HG02852 (cell line): ENCODE measurements at regions not wholly inside any gene's neighbourhood (a gene's known extent, or its start where the extent isn't known, plus 50 kb on each side); places are given as distances from the start of the nearest gene placed in this dataset.
A peak's percentile ranks its signal among the peaks of the same experiment; 100 is the strongest.

Source experiments
- ATAC-seq: cut with Tn5 transposase; IDR thresholded peaks from one replicate; pipeline ENCODE4 v1.9.1; 2021; ENCODE audit warnings: mild to moderate bottlenecking, moderate library complexity; ENCODE audit not compliant: unreplicated experiment

DNA sequence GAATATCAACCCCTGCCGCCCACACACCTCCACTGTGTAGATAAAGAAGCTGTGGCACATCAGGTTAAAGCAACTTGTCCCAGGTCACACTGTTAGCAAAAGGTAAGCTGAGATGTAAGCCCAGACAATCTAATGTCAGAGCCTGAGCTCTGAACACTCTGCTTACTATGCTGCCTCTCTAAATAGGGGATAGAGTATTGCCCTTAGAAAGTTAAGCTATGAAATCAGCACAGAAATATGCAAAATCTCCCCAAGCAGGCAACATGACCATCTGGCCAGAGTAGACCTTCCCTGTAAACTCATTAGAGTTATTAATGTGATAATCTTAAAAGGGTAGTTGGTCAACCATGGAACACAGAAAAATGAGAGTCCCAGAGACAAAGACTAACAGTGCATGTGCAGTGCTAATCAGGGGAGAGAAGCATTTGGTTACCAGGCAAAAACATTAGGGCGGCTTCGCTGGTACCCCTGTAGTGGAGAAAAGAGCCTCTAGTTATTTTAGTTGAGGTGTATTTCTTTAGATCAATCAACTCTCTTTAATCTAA, 171.0 kb downstream of the BTG1 start:
- no peak for ATAC-seq

DNA sequence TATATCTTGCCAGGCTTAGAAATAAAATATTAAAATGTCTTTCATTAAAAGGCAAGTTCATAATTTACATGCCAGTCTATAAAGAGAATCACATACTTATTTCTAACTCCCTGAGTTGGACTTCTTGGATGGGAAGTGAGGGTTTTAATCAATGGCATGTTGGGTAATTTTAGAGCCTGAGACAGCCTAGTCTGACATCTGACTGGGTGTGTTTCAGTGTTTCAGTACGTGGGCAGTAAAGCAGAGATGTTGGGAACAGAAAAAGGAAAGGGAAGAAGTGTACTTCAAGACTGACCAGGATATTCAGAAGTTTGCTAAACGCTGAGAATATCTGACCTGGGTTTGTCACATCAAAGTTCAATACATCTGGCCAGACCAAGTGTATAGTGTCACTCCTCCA, 171.8 kb downstream of the BTG1 start:
- ATAC-seq: no peak

DNA sequence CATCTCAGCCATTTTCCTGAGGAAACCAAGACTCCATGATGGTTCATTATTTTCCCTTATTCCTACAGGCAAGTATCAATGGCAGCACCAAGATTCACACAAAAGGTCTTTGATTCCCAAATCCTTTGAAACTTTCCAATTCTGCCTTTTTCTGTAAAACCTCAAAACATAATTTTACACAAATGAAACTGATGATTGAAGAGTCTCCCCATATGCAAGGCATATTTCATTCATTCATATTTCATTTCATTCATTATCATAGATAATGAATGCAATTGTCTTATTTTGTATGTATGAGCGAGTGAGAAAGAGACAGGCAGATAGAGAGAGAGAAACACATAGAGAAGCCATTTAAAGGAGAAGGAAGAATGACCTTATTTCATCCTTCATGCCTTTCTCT, 172.8 kb downstream of the BTG1 start:
- ATAC-seq: no peak

DNA sequence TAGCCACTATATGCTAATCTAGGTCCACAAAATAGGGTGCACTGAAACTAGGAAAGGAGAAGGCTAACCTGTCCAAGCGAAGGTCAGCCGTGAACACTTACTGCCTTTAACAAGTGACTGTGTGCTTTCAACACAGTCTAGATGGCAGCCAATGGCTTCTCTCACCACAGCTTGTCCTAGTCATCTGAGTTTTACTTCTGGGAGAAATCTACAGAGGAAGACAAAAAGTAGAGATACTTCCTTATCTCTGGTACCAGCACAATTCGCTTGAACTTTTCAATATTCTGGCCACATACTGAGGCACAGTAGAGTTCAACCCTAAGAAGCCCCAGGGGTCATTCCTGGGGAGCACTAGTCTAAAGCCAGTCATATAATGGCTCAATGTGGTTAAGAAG, 176.9 kb downstream of the BTG1 start:
- no peak for ATAC-seq

DNA sequence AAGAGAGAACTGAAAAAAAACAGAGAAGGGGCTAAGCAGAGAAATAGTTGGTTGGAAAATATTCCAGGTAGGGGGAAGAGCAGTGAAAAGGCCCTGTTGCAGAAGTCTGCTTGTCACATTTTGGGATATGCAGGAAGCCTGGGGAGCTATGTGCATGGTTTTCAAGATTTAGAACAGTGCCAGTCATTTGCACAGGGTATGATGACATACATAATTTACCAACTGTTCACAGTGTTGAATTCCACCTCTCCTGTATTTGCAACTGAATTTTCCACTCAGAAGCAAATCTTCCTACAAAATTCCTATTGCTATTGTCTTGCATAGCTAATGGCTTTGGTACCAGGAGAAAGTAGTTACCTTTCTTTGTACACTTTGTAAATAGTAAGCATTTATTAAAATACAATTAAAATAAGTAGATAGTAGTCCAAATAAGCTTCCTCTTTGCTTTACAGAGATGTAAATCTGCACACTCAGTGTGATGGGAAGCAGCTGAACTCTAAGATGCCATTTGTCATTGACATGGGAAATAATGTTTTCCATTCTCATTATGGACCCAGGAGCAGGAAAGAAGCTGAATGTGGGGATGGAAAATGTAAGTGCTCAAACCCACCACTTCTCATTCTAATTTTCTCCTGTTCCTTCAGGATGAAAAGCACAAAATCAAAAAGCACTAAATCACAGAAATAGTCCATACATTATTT, 177.4 kb downstream of the BTG1 start:
- ATAC-seq: no peak

DNA sequence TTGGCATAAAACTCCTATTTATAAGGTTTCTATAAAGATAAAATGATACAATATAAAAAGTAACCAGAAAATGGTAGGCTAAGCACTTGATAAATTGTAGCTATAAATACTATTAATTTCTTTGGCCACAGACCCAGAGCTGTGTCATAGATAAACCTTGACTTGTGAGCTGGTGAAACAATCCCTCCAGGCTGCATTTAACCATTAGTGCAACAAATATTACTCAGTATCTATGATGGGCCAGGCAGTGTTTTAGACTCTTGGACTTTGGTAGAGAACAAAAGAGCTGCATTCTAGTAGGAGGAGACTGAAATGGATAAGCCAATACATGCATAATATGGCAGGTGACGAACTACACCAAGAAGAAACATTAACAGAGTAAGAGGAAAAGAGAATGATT, 178.1 kb downstream of the BTG1 start:
- ATAC-seq: no peak

DNA sequence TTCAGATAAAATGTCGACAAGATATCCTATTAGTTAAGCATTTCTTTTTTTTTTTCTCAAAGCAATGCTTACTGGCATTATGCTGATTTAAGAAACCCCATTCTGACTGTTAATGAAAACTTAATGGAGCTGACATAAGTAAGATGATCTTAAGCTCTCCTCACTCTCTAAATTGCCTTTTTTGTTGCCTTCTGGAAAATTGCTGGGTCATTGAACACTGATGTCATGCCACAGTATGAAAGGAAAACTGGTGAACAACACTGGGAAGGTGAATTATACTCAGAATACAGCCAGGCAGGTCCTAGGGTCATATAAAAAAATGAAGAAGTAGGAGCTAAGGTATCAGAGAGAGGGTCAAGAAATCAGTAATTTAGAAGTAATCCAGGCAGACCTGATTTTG, 179.9 kb downstream of the BTG1 start:
- ATAC-seq: no peak

DNA sequence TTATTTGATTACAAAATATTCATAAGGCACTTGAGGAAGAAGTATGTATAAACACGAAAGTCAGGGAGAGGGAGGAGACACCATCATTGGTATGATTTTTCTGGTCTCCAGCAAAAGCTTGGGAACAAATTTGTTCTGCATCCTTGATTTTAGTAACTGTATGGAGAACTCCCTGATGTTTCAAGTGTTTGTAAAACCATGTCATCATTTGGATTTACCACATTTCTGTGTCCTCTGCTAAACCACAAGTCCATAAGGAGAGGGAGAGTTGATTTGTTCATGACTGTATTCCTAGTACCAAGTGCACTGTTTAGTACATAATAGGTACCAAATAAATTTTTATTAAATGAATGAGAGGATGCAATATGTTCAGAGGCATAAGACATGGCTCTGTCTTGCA, 181.1 kb downstream of the BTG1 start:
- ATAC-seq: no peak

DNA sequence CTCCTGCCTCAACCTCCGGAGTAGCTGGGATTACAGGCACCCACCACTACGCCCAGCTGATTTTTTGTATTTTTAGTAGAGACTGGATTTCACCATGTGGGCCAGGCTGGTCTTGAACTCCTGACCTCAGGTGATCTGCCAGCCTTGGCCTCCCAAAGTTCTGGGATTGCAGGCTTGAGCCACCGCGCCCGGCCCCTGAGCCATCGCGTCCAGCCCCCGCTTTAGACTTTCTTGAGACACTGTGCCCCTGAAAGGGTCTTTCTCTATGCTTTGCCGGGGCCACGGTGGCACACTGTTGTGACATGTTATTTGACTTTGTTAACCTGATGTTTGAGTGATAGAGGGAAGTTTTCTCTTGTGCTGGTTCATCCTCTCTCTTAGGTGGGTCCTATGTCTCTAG, 186.4 kb downstream of the BTG1 start:
- no peak for ATAC-seq

DNA sequence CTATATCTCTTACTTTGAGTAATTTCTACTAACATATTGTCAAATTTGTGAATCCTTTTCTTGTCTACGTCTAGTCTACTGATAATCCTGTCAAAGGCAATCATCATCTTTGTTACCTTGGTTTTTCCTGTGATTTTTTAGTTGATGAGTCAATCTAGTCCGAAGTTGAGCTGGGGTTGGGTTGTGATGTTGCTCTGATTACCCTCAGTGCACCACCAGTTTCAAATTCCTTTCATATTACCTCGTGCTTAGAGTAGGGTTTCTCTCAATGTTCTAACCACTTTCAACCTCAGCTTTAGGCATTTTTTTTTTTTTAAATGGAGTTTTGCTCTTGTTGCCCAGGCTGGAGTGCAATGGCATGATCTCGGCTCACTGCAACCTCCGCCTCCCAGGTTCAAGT, 186.8 kb downstream of the BTG1 start:
- ATAC-seq: no peak

DNA sequence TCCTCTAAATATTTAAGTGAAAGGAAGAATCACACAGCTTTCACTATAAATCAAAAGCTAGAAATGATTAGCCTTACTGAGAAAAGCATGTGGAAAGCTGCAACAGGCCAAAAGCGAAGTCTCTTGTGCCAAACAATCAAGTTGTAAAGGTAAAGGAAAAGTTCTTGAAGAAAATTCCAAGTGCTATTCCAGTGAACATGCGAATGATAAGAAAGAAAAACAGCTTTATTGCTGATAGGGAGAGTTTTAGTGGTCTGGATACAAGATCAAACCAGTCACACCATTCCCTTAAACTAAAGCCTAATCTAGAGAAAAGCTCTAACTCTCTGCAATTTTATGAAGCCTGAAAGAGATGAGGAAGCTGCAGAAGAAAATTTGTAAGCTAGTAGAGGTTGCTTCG, 190.9 kb downstream of the BTG1 start:
- ATAC-seq: no peak

DNA sequence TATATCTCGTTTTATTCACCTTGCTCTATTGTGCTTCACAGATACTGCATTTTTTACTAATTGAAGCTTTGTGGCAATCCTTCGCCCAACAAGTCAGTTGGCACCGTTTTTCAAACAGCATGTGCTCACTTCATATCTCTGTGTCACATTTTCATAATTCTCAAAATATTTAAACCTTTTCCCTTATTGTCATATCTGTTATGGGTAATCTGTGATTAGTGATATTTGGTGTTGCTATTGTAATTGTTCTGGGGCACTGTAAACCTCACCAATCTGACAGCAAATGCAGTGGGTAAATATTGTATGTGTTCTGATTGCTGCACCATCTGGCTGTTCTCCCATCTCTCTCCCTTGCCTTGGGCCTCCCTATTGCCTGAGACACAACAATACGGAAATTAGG, 191.3 kb downstream of the BTG1 start:
- no peak for ATAC-seq

DNA sequence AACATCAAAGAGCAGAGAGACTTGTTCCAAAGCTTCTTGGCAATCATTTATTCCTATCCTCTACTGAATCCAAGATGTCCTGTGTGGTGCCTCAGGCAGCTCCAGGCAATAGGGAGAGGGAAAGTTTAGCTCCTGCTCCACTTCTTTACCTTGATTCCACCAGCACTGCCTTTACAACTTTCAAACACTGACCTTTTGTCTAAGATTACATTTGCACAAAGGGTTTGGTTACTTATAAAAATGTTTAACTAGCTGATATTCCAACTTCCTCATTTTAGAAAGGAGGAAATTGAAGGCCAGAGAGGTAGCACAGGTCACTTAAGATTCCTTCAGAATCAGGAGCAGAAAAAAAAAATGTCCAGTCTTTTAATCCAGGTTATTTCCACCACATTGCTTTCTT, 192.7 kb downstream of the BTG1 start:
- ATAC-seq: no peak

DNA sequence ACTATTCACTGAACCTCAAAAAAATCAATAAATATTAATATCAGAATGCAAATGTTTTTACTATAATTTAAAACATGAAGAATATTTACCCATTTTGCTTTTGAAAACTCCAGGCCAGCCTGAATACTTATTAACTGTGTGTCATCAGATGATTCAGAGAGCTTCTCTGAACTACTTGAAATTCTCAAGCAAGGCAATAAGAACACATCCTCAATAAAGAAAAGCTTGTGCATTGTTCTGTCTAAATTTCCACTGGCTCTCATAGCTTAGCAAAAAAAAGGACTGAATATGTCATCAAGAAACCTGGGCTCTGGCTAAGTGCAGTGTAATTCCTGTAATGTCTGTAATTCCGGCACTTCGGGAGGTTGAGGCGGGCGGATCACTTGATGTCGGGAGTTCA, 194.1 kb downstream of the BTG1 start:
- ATAC-seq: no peak

DNA sequence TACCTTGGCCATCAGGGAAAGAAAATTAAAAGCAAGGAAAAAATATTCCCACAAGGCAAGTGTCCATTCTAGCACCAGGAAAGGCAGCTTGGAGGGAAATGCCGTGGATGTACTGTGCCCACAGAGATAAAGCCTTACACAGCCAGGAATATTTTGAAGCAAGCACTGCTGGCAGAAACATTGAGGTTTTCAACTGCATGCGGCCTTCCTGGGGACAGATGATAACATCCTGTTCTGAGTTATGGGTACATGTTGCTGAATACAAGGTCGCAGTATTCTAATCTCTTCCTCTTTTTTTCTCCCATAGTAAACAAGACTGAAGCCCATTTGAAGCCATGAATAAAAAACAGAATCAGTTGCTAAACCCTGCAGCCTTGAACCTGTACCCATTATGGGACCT, 197.1 kb downstream of the BTG1 start:
- ATAC-seq: no peak

DNA sequence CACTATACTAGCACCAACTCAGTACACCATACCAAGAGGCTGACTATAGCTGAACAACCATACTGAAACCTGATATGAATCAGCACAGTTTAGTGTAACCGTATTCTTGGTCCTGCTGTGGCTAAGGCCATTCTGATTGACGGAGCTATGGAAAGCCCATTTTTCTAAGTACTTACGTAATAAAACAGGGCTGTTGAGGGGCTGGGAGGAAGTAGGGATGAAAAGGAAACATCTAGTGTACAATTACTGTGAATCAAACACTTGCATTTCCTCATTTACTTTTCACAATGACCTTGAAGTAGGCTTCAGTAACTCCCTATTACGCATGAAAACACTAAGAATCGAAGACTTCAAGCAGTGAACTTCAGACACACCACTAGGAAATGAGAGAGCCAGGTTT, 198.2 kb downstream of the BTG1 start:
- ATAC-seq: peak; percentile 96

DNA sequence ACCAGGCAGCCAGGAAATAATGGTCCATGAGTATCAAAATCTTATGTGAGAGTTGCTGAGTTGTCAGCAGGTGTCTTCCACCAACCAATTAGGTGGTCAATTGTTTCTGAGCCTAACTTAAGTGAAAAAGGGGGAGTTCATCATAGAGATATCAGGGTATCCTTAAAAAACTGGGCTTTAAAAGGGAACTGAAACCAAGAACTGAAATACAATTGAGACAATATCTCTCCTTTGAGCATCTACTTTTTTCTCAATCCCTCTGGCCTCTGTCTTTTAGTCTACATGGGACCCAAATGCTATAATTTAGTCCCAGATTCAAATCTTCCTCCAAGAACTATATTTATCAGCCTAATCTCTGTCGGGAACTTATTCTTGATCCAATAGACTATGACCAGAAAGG, 201.0 kb downstream of the BTG1 start:
- no peak for ATAC-seq

DNA sequence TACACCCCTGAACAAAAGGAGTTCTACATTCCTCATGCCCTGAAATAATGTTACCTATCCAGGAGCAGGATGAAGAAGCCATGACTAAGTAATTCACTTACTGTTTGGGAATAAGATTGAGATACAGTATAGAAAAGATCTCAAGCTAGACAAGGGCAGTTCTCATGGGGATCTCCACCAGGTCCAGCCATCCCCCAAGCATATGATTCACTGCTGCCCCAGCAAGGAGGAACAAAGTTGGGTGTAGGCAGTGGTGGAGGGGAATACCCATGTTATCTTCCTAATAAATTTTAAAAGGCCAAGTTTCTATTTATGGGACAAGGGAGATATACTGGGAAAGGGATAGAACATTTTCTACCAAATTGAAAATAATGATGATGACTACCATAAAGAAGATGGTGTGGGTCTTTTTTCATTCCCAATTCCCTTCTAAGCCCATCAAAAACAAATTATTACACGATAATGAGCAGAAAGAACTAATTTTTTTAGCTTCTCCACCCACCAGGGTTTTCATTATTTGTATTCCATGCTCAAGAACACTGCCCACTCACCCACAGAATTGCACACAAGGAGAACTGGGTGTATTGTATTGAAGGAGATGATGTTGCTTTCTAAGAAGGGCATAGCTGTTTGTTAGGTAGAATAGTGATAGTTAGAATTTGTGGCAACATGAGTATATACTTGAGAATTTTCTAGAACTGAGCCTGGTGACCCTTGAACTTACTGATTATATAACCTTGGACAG, 204.6 kb downstream of the BTG1 start:
- no peak for ATAC-seq

DNA sequence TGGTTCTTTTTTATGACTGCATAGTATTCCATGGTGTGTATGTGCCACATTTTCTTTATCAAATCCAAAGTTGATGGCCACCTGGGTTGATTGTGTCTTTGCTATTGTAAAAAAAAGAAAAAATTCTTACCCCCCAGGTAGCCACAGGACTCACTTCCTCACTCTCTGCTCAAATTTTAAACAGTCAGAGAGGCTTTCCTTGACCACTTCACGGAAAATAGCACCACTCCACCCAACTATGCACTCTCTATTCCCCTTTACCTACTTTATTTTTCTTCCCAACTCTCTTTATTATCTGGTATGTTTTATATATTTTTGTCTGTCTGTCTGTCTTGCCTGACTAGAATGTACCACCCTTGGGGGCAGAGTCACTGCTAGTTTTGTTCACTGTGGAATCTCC, 205.3 kb downstream of the BTG1 start:
- ATAC-seq: no peak

DNA sequence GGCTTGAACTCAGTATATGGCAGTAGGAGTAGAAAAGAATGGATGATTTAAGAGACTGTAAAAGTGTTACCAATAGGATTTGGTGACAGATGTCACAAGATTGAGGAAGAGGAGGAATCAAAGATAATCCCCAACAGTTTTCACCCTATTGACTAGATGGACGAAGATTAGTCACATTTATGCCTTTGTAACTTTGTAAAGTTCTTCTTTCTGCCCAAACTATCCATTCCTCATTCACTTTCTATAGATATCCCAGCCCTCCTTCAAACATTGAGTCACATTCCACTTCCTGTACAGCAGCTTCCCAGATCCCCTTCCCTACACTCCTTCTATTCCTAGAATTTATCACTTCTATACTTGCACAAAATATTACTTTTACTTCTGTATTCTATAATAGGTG, 207.9 kb downstream of the BTG1 start:
- ATAC-seq: no peak

DNA sequence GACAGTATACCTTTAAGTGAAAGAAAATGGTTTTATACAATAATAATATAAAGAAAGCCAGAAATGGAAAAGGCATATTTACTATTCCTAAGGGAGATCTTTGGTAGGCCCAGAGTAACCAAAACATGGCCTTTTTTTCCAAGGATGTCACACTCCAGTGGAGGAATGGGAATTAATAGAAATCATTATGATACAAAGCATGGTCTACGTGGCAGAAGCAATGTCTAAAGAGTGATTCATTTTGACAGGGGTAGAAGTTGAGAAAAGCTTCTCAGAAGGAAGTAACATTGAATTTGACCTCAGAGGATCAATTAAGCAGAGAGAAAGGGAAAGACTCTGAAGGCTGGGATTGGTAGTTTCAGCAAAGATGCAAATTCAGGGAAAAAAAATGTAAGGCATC, 208.6 kb downstream of the BTG1 start:
- ATAC-seq: no peak

DNA sequence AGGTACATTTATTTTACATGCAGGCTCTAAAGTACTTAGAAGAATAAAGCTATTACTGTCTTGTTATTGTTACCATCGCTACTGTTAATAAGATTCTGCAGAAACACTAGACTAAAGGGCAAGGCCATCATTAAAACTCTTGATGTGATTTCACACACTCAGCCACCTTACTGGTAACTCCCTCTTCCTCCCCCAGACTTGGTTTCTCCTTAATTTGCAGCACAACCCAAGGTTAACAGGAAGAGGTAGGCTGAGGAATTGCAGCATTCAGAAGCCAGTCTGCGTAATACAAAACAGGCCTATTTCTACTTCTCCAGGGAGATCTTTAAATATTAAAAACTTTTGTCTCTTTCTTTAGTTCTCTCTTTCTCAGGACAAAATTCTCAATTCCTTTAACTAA, 210.3 kb downstream of the BTG1 start:
- ATAC-seq: no peak

DNA sequence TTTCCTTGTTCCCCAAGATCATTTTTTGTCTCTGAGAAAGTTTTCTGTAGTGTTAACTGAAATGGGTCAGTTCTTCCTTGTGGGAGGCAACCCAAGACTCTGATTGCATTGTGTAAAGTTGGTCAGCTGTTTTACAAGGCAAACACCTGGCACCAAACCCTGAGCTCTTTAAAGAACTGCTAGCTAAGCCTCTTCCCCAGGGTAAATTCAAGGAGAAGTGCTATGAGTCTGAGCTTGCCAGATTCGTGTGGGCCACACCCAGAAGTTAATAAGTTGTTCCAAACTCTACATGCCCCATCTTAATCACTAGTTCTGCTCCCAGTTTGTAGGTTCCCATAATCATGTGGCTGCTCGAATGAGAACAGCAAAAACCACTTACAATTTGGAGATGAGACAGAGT, 214.5 kb downstream of the BTG1 start:
- no peak for ATAC-seq
